HG03095 (cell line): ENCODE measurements at regions not wholly inside any gene's neighbourhood (a gene's known extent, or its start where the extent isn't known, plus 50 kb on each side); places are given as distances from the start of the nearest gene placed in this dataset.
A peak's percentile ranks its signal among the peaks of the same experiment; 100 is the strongest.
"Not testable (repeated sequence)": the region's sequence is repeated elsewhere in the genome, so short reads cannot be mapped to it uniquely, and the experiment has no call there.

ENCODE experiments used
- ATAC-seq: cut with Tn5 transposase; IDR thresholded peaks from one replicate; pipeline ENCODE4 v1.9.1; 2021; ENCODE audit warnings: moderate library complexity; ENCODE audit not compliant: unreplicated experiment

DNA sequence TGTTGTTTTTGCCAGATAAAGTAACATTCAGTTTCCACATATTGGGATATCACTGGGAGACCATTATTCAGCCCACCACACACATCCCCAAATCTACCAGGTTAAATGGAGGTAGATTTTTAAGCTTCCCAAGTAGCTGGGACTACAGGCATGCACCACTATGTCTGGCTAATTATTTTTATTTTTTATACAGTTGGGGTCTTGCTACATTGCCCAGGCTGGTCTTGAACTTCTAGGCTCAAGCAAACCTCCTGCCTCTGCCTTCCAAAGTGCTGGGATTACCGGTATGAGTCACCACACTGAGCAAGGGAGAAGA lies 96.6 kb upstream of the CHD2 start:
- no peak for ATAC-seq

DNA sequence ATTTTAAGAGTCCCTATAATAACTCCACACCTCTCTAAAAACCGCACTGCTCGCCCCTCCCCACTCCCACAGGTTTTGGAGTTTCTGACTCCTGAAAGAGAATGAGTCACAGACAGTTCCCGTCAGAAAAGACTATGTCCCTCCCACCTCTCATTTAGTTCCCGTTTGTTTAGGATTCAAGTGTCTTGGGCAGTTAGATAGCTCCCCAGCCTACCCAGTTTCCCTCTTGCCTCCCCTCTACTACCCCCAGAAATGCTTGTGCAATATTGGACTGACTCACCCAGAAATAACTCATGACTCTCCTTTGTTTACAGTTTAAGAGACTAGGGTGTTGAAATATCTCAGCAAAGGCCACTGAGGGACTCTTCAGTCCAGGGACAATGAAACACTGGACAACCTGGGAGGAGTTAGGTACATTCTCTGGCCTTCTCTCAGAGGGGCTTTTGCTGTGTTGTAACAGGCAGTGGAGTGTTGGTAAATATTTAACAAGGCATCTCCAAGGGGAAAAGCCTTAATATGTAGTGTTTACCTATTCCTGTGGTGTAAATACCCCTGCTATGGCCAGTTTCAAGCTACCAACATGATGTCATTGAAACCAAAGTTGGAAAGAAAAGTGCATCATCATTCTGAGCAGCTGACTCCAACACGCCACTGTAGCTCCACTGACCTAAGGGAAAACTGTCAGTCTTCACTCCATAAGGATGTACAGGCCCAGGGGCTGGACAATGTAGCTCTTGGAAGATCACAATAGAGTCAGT lies 96.1 kb upstream of the CHD2 start:
- ATAC-seq, result peak; percentile 45

DNA sequence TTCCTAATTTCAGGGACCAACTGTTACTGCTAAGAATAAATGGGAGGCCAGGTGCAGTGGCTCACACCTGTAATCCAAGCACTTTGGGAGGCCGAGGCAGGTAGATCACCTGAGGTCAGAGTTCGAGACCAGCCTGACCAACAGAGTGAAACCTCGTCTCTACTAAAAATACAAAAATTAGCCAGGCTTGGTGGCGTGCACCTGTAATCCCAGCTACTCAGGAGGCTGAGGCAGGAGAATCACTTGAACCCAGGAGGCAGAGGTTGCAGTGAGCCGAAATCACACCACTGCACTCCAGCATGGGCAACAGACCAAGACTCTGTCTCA lies 95.6 kb upstream of the CHD2 start:
- not testable (repeated sequence) for ATAC-seq

DNA sequence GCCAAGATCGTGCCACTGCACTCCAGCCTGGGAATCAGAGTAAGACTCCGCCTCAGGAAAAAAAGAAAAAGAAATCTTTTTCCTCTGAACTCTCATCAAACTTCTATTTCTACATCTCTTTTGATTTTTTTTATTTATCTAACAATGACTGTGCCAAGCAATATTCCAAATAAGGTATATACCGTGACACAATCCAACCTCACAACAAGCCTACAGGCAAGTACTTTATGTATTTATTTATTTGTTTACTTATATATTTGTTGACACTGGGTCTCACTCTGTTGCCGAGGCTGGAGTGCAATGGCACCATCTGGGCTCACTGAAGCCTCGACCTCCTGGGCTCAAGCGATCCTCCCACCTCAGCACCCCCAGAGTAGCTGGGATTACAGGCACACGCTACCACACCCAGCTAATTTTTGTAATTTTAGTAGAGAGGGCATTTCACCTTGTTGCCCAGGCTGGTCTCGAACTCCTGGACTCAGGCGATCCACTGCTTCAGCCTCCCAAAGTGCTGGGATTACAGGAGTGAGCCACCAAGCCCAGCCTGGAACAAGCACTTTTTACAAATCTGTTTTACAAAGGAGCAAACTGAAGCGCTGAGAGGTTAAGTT lies 94.9 kb upstream of the CHD2 start:
- ATAC-seq, result no peak

DNA sequence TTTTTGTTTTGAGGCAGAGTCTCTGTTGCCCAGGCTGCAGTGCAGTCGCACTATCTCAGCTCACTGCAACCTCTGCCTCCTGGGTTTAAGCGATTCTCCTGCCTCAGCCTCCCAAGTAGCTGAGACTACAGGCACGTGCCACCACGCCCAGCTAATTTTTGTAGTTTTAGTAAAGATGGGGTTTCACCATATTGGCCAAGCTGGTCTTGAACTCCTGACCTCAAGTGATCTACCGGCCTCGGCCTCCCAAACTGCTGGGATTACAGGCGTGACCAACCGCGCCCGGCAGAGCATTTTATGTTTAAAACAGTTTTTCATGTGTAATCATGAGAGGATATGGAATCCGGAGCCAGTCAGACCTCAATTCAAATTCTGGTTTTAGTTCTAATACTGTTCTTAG lies 94.0 kb upstream of the CHD2 start:
- not testable (repeated sequence) for ATAC-seq

DNA sequence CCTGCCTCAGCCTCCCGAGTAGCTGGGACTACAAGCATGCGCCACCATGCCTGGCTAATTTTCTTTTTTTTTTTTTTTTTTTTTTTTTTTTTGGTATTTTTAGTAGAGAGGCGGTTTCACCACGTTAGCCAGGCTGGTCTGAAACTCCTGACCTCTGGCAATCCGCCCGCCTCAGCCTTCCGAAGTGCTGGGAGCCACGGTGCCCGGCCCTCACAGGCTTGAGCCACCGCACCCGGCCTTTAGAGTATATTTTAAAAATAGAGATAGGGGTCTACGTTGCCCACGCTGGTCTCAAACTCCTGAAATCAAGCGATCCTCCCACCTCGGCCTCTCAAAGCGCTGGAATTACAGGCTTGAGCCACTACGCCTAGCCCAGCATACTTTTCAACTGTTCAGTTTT lies 93.4 kb upstream of the CHD2 start:
- ATAC-seq, result no peak

DNA sequence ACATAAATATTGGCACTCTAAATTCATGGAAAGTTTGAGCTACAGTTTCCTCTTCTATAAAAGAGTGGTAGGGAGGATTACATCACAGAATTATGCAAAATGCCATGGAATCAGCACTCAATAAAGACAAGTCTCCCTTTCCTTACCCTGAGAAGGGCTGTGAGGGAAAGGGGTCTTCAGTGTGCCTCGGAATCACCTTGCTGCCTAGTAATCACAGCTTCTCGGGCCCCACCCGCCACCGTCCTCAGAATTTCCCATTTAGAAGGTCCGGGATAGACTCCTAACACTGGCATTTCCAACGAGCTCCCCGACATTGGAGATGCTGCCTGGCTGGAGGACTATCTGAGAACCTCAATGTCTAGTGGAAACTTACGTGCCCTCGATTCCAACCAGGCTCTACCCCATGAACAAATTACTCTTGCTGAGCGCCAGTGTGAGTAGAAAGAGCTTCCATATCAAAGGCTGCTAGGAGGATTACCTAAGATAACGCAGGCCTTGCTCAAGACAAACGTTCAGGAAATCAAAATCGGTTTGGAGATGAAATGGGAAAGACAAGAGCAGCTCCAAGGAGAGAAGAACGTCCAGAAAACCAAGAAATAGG lies 92.1 kb upstream of the CHD2 start:
- ATAC-seq, result no peak

DNA sequence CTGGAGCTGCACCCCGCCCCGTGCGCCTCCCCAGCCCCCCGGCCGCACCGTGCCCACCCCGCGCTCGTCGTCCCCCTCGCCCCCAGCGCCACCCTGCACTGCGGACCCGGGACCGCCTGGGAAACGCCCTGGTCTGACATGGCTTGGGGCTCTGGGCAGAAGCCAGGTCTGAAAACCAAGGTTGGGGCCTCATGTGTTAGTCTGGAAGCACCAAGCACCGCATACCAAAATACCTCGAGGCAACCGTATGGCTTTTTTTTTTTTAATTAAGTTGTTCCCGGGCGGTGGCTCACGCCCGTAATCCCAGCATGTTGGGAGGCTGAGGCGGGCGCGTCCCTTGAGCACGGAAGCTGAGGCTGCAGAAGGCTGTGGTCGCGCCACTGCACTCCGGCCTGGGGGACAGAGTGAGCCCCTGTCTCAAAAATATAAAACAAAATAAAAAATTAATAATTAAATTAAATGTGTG lies 91.5 kb upstream of the CHD2 start:
- peak; percentile 10 for ATAC-seq

DNA sequence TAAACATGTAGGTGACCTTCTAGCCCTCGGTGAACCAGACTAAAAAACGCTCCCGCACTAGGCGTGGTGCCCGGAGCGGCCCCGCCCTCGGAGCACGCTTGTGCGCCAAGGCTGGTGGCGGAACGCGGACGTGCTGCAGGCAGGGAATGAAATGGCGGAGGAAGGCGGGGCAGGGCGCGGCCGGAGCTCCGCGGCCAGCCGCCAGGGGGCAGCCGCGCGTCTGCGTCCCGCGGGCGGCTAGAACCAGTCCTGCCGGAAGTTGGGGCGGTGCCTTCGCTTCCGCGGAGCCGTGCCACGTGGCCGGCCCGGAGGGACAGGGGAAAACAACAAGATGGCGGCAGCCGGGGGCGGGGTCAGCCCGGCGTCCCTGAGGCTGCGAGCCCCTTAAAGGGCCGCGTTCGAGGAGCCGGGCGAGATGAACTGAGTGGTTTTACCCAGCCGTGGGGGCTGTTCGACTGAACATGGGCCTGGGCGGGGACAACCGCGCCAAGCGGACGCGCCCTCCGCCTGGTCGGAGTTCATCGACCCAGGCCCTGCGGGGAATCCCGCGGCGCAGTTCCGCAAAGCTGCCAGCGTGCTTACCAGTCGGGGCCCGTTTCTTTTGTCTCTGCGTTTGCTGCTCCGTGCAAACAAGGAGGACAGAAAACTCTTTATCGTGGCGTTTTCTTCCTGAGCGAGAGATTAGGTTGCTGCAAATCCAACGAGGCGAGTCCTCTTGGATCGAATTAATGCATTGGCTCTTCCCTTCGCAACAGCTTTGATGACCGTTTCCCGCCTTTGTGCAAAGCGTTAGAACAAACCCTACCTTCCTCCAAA lies 90.9 kb upstream of the CHD2 start:
- ATAC-seq, result peak; percentile 80

DNA sequence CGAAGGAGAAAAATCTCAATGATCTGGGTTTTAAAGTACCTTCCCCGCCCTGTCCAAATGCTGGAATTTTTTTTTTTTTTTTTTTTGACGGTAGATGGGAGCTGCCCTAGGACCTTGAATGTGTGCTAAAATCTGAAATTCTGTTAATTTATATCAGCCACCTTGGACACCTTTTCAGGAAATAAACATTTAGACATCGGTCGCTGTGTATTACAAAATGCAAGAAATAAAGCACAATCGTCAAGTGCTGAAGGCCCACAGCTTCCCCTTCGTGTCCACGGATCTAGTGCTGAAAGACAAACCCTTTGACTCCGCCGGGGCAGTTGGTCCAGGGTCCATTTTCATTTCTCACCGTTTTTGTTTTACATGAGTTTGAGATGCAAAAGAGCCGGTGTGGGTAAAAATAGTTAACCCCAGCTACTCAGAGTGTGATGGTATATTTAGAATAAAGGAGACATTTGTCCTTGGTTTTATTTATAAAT lies 90.2 kb upstream of the CHD2 start:
- ATAC-seq, result no peak

DNA sequence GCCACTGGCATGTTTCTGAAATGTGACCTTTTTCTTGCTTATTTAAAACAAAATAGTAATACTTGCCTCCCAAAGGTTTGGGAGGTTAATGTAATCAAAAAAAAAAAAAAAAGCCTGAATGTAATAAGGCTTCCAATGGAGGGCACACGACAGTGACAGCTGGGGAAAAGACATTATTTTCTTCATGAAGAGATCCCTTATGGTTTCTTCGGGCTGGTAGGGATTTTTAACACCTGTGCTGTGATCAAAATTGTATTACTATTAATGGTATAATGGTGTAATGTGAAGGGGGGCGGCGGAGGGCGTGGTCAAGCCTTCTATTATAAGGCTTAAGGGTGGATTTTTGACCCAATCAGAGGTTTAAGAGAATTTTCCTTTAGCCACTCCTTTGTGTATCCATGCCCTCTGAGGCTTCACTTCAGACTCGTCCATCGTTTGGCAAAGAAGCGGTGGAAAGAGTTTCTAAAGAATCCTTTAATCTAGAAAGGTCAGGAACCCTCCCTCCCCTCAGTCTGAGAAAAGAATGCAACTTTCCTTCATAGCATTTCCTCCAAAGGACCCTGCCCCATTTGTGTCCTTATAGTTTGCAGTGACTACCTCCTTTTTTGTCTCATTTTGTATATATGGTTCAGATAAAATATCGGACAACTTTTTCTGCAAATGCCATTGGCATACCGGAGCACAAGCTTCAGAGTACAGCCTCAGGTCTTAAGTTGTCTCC lies 89.5 kb upstream of the CHD2 start:
- no peak for ATAC-seq

DNA sequence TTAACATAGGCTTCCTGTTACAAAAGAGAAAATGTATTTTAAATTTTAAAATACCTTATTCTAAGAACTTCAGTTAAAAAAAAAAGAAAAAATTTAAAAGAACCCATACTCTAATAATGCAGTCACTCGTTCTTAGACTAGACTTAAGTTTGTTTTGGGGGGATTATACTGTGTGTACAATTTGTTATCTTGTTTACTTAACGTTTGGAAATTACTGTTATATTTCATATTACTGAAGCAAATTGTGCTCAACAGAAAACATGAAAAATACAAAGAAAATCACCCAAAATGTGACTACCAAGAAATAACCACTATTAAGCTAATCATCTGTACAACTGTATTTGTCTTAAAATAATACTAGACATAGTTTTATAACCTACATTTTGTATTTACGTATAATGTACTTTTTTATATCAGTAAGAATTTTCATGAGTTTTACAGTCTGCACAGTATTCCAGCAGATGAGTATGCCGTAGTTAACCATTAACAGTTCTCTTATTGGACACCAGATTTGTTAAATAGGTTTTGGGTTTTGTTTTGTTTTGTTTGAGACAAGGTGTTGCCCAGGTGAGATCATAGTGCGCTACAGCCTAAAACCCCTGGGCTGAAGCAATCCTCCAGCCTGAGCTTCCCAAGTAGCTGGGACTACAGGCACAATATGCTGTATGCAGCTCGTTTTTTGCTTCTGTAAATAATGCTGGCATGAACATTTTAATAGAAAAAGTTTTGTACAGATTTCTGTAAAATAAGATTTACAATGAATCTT lies 88.8 kb upstream of the CHD2 start:
- ATAC-seq, result no peak

DNA sequence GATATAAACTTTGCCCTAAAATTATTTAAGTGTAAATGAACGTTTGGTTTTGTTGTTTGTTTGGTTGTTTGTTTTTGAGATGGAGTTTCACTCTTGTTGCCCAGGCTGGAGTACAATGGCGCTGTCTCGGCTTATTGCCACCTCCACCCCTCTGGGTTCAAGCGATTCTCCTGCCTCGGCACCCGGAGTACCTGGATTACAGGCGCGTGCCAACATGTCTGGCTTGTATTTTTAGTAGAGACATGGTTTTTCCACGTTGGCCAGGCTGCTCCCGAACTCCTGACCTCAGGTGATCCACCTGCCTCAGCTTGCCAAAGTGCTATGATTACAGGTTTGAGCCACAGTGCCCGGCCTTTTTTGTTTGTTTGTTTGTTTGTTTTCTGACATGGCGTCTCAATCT lies 87.9 kb upstream of the CHD2 start:
- ATAC-seq, result no peak

DNA sequence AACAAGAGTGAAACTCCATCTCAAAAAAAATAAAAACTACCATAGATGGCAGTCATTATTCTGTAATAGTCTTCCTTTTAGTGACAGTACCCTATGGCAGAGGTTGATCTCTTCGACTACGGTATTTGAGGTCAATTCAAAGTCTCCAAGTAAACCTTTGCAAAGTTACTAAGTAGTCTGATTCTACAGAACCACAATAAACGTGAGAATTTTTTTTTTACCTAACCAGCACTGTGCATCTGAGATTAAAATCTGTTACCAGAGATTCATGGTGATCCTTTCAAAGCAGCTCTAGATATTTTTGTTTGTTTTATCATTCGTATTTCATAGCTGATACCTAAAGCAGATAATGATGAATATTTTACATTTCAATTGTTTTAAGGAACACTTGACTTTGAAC lies 86.6 kb upstream of the CHD2 start:
- ATAC-seq, result no peak

DNA sequence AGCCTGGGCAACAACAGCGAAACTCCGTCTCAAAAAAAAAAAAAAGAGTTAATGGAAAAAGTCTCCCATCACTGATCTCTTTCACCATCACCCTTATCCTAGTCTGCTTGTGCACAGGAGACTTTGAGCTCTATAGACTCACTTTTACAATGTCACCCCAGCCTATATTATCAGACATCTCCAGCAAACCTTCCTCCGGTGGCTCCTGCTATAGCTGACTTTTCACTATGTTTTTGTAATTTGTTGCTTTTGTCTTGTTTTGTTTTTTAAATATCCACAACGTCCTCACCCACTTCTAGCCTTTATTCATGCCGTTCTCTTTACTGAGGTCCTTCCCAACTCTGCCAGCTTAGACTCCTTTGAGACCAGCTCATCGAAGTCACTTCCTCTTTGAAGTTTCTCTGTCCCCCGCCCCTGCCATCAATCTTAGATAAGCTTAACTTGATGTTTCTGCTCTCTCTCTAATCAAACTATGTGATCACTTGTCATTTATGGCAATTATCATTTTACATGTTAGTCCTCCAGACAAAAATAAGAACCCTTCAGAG lies 82.7 kb upstream of the CHD2 start:
- ATAC-seq, result no peak

DNA sequence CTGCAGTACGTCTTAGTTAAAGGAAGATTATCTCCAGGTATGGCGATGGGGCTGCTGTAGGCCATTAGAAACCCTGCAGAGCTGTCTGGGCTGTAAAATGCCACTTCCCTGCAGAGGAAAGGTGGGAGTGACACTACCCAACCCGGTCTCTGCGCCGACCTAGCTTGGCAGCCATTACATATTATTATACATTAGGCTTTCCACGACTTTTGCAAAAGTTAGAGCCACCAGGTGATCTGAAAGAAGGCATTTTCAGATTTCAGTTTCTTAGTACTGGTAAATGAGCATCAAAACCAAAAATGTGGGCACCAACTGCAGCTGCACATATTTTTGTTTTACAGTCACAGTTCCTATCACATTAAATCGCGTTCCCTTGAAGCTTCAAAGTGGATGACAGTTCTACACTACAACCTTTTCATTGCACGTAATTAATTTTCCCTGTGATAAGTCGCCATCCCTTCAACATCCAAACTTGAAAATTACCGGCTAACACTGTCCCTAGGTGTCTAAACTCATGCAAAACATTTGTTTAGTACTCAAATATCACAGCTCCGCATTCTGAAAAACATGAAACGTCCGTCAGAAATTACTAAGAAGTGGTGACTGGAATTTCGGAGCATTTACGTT lies 81.4 kb upstream of the CHD2 start:
- ATAC-seq, result no peak

DNA sequence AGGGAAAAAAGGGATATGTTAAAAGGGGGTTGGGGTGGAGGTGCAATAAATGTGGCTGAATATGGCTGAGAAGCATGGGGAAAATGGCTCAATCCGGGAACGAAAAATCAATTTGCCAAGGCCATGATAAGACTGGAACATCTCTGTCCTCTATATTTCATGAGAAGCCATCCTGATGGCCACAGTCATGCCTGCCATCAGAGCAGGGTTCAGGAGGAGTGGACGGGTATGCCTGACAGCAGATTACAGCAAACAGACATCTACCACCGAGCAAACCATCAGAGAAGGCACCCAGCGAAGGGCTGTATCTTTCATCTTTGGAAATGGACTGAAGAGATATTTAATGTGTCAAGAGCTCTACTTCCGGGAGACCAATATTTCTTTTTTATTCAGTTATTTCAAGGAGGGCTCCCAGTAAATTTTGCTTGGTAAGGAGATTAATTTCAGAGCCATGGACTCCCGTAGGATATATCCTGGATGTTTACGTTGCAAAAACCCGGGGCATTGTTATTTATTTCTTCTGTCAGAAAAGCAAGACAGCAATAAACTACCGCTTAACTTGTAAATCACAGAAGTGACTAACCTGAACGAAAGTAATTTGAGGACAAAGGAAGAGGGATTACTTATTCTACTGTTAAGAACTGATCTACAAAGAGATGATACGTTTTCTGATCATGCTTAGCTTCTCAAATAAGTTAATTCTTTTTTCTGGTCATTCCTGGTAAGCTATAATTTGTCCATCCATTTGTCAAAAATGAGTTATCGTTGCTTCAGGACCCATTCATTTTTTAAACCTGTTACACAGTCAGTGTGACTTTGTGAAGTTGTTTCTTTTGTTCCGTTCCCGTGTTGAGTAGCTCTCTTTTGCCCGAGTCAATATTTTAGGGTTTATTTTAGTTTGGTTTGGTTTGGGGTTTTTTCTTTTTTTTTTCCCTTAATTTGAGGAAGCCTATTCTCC lies 80.6 kb upstream of the CHD2 start:
- ATAC-seq, result no peak

DNA sequence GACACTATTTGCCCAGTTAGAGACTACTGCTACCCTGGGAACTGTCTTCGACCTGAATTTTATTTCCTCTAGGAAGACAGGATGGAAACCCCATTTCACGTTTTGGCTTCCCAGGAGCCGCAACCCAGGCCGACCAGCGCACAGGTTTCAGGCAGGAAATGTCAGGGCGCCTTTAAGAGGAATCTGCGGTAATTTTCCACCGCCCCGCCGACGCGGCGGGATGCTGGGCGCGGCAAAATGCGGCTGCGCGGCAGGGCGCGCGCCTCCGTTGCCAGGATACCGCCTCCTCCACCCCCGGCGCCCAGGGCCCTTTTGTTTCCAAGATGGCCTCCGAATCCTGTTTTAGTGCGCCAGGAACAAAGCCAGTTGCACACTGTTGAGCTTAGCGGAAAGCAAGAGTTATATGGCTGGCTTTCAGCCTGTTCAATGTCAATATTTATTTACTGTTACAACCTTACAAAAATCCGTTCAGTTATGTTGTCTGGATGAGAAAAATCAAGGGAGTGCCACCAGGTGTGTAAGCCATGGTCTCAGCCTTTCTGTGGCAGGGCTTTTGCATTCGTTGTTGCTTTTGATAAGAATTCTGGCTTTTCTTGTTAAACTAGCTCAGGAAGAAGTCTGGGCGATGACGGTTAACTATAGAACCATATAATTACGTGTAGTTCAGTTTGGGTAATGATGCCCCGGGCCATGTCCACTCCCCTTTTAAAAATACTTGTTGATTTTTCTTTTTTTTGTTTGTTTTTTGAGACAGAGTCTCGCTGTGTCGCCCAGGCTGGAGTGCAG lies 79.7 kb upstream of the CHD2 start:
- peak; percentile 84 for ATAC-seq
